ENCODE measurements at regions not wholly inside any gene's neighbourhood (a gene's known extent, or its start where the extent isn't known, plus 50 kb on each side); places are given as distances from the start of the nearest gene placed in this dataset.

GRCh38 chr3:18057471-18058091 lies 315.1 kb upstream of the TBC1D5 start:
- Histone ChIP-seq H3K4me3 (ENCODE audit: low read depth, low read length) (no peak overlapping the region), H3K27me3 (ENCODE audit: insufficient read depth, low read depth, severe bottlenecking) (no peaks in the 10 kb centered on the region)
- no peak for TF ChIP-seq CTCF (IDR thresholded peaks at IDR 0.05; ENCODE audit: low read depth, low read length)

GRCh38 chr3:18054625-18055024 lies 312.2 kb upstream of the TBC1D5 start:
- H3K27me3 ChIP-seq (ENCODE audit: insufficient read depth, low read depth, severe bottlenecking): no peaks in the 10 kb centered on the region
- no peak overlapping the region for H3K27ac ChIP-seq
- no peaks in the 10 kb centered on the region for H3K9me3 ChIP-seq (ENCODE audit: severe bottlenecking)
- no peak for TF ChIP-seq CTCF (IDR thresholded peaks at IDR 0.05; ENCODE audit: low read depth, low read length)
- no peak overlapping the region for H3K4me3 ChIP-seq (ENCODE audit: low read depth, low read length)
- no peak for DNase-seq
- H3K36me3 ChIP-seq: no peaks in the 10 kb centered on the region

More at GRCh38 chr3:18057471-18058091, 315.1 kb upstream of the TBC1D5 start:
- DNase-seq: no peak
- H3K36me3 ChIP-seq: no peaks in the 10 kb centered on the region
- no peaks in the 10 kb centered on the region for H3K9me3 ChIP-seq (ENCODE audit: severe bottlenecking)
- H3K27ac ChIP-seq: no peak overlapping the region

GRCh38 chr3:18051306-18051705 lies 308.9 kb upstream of the TBC1D5 start:
- no peak overlapping the region for H3K4me3 ChIP-seq (ENCODE audit: low read depth, low read length)
- H3K27ac ChIP-seq: no peak overlapping the region
- H3K27me3 ChIP-seq (ENCODE audit: insufficient read depth, low read depth, severe bottlenecking): no peaks in the 10 kb centered on the region
- no peaks in the 10 kb centered on the region for H3K9me3 ChIP-seq (ENCODE audit: severe bottlenecking)
- TF ChIP-seq CTCF (IDR thresholded peaks at IDR 0.05; ENCODE audit: low read depth, low read length): no peak
- no peak for DNase-seq
- H3K36me3 ChIP-seq: no peaks in the 10 kb centered on the region

- TF ChIP-seq CTCF (IDR thresholded peaks at IDR 0.05; ENCODE audit: low read depth, low read length): no peak
- no peak overlapping the region for H3K4me3 ChIP-seq (ENCODE audit: low read depth, low read length)
- no peaks in the 10 kb centered on the region for H3K36me3 ChIP-seq
- no peak for DNase-seq
- no peaks in the 10 kb centered on the region for H3K27me3 ChIP-seq (ENCODE audit: insufficient read depth, low read depth, severe bottlenecking)
- H3K27ac ChIP-seq: no peak overlapping the region
- no peaks in the 10 kb centered on the region for H3K9me3 ChIP-seq (ENCODE audit: severe bottlenecking)
These were observed 306.7 kb upstream of the TBC1D5 start for GRCh38 chr3:18049096-18049495.

- Histone ChIP-seq H3K27ac (no peak overlapping the region), H3K27me3 (ENCODE audit: insufficient read depth, low read depth, severe bottlenecking) (no peaks in the 10 kb centered on the region), H3K9me3 (ENCODE audit: severe bottlenecking) (no peaks in the 10 kb centered on the region), H3K4me3 (ENCODE audit: low read depth, low read length) (no peak overlapping the region), H3K36me3 (no peaks in the 10 kb centered on the region)
- no peak for DNase-seq
- no peak for TF ChIP-seq CTCF (IDR thresholded peaks at IDR 0.05; ENCODE audit: low read depth, low read length)
These were observed 304.6 kb upstream of the TBC1D5 start for GRCh38 chr3:18047052-18047451.
